ENCODE measurements at regions not wholly inside any gene's neighbourhood (a gene's known extent, or its start where the extent isn't known, plus 50 kb on each side); places are given as distances from the start of the nearest gene placed in this dataset.

DNA sequence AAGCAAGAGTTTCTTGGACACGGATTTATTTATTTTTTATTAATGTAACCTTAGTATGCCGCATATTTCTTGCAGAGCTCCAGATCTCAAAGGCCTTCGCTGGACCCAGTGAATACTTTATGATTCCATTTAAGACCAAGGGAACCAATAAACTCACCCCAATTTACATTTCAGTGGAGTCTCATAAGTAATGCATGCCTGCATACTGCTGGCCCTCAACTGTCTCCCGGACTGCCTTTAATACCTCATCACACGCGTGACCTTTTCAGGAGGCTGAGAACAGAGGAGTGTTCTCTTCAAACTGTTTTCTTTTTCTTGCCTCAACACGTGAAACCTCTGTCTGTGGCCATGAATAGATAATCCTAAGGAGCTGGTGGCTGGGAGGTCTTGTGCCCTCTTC lies 240.9 kb downstream of the STIM2 start:
- TF ChIP-seq EZH2 (IDR thresholded peaks at IDR 0.05; ENCODE audit: insufficient read depth, poor library complexity, severe bottlenecking) (no peak), EZH2phosphoT487 (IDR thresholded peaks at IDR 0.05; ENCODE audit: insufficient read depth, low read depth) (no peak)
